HG02943 (cell line): ENCODE measurements at regions not wholly inside any gene's neighbourhood (a gene's known extent, or its start where the extent isn't known, plus 50 kb on each side); places are given as distances from the start of the nearest gene placed in this dataset.
"Not testable (repeated sequence)": the region's sequence is repeated elsewhere in the genome, so short reads cannot be mapped to it uniquely, and the experiment has no call there.

Source experiments
- ATAC-seq: cut with Tn5 transposase; IDR thresholded peaks from one replicate; pipeline ENCODE4 v1.9.1; 2021; ENCODE audit warnings: mild to moderate bottlenecking, low read depth, moderate library complexity; ENCODE audit not compliant: unreplicated experiment

- peak; percentile 98 for ATAC-seq
Measured at GRCh38 chr5:169416583-169417196, 115.8 kb upstream of the SLIT3 start.

- ATAC-seq = no peak
Measured at GRCh38 chr5:169415948-169416347, 115.0 kb upstream of the SLIT3 start.

- no peak for ATAC-seq
Measured at GRCh38 chr5:169415371-169415770, 114.4 kb upstream of the SLIT3 start.

GRCh38 chr5:169413416-169413815, 112.5 kb upstream of the SLIT3 start:
- no peak for ATAC-seq

GRCh38 chr5:169412831-169413230, 111.9 kb upstream of the SLIT3 start:
- ATAC-seq = no peak

- ATAC-seq = no peak
Measured at GRCh38 chr5:169411786-169412430, 111.0 kb upstream of the SLIT3 start.

- ATAC-seq = no peak
Measured at GRCh38 chr5:169410996-169411783, 110.3 kb upstream of the SLIT3 start.

- ATAC-seq = no peak
Measured at GRCh38 chr5:169408731-169409130, 107.8 kb upstream of the SLIT3 start.

GRCh38 chr5:169408171-169408570, 107.2 kb upstream of the SLIT3 start:
- ATAC-seq = no peak

- no peak for ATAC-seq
Measured at GRCh38 chr5:169404223-169404622, 103.3 kb upstream of the SLIT3 start.

GRCh38 chr5:169398515-169398914, 97.6 kb upstream of the SLIT3 start:
- no peak for ATAC-seq

- no peak for ATAC-seq
Measured at GRCh38 chr5:169395136-169395535, 94.2 kb upstream of the SLIT3 start.

GRCh38 chr5:169394371-169394770, 93.4 kb upstream of the SLIT3 start:
- ATAC-seq = no peak

GRCh38 chr5:169393907-169394306, 93.0 kb upstream of the SLIT3 start:
- ATAC-seq = no peak

GRCh38 chr5:169390265-169390664, 89.3 kb upstream of the SLIT3 start:
- no peak for ATAC-seq

- ATAC-seq = no peak
Measured at GRCh38 chr5:169389318-169389717, 88.4 kb upstream of the SLIT3 start.

- ATAC-seq = no peak
Measured at GRCh38 chr5:169385636-169386035, 84.7 kb upstream of the SLIT3 start.

- no peak for ATAC-seq
Measured at GRCh38 chr5:169384661-169385060, 83.7 kb upstream of the SLIT3 start.

- ATAC-seq = no peak
Measured at GRCh38 chr5:169374761-169375160, 73.8 kb upstream of the SLIT3 start.

GRCh38 chr5:169374111-169374510, 73.2 kb upstream of the SLIT3 start:
- no peak for ATAC-seq

- ATAC-seq = not testable (repeated sequence)
Measured at GRCh38 chr5:169371801-169372200, 70.9 kb upstream of the SLIT3 start.

- no peak for ATAC-seq
Measured at GRCh38 chr5:169369130-169369529, 68.2 kb upstream of the SLIT3 start.
